ENCODE measurements at regions not wholly inside any gene's neighbourhood (a gene's known extent, or its start where the extent isn't known, plus 50 kb on each side); places are given as distances from the start of the nearest gene placed in this dataset.

DNA sequence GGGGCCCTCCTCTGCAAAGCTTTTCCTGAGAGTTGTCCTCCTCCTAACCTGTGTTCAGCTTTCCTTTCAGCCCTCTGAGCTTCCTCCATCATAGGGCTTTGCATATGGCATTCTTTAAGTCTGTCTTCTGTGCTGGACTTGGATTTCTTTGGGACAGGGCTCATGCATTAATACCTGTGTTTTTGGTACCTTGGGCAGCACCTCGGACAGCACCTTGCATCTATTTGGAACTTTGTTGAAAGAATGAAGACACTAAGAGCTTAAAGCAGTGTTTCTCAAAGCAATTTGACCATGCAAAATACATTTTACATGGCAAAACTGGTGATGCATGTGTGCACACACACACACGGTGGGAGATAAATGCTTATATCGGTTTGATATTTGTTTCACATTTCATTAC lies 115.0 kb upstream of the SRRM4 start:
- DNase-seq: no peak

DNA sequence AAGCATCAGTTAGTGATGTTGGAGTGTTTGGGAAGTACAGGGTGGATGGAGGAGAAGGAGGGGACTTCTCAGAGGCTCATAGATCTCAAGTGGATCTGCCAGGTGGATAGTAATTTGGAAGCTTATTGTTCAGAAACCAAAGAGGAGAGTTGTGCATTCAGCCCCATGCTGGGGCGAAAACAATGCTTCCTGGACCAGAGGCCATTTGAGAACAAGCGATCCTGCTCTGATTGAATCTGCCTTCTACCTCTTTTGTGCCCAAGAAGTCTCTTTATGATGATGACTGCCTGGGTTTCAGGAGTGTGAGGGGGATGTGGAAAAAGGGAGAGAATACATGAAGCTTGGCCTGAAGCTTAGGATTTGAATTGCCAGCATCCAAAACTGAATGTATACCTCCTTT lies 110.8 kb upstream of the SRRM4 start:
- DNase-seq: no peak

DNA sequence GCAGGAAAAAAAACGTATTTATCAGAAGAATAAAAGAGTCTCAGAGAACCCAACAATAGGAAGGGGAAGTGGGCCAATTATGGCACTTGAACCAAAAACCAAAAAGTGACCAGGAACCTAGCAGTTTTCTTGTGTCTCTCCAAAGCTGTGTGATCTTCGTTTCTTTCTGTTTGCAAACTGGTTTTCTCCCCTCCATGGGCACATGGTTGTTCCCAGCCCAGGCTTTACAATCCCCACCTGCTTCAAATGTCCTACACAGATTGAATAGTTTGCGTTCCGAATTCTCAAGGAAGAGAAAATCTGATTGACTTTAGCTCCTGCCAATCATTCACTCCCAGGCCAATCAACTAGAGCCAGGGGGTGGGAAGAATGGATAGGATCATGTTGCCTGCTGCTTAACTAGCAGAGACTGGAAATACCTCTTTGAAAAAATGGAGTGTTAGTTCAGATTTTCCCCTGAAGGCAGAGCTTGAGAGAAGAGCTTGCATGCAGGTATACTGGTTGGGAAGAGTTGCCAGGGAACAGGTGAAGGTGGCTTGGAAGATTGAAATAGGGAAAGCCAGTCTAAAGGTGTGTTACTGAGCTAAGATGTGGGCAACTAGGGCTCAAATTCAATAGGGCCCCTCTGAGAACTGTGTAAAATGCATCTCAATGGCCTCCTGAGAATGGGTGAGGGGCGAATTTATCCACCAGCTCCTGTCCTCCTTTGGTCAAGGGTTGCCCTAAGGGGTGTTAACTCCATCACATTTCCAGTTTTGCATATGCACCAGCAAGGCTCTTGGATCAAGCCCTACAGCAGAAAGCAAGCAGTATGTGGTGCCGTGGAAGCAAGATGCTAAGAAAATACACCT lies 106.4 kb upstream of the SRRM4 start:
- no peak for DNase-seq

DNA sequence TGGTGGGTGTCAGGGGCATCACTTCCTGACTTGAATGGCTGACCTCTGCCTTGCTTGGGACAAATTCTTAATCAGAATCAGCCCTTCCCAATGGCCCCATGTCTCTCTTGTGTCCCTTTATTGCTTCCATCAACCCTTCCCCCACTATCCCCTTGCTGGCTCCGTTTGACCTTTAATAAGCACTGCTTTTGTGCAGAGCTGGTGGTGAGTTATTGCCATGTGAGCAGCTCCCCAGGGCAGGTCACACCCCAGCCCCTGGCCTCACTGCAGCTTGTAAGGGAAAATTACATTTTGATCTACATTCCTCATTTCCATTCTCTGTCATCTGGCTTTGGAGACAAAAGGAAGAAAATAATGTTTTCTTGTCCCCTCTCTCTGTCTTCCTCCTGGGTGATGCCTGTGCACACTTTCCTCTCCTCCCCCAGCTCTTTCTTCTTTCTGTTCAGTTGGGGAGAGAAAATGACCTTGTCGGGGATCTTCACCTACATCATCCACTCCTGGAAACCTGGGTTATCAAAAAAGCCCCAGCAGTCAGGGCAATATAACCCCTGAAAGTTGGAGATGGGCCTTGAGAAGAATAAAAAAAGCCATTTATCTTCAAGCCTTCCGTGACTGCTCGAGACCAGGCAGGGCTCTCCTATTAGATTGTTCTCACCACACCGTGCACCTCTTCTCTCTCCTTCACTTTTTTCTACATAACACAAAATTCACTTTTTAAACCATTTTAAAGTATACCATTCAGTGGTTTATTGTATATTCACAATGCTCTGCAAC lies 100.4 kb upstream of the SRRM4 start:
- DNase-seq: no peak

DNA sequence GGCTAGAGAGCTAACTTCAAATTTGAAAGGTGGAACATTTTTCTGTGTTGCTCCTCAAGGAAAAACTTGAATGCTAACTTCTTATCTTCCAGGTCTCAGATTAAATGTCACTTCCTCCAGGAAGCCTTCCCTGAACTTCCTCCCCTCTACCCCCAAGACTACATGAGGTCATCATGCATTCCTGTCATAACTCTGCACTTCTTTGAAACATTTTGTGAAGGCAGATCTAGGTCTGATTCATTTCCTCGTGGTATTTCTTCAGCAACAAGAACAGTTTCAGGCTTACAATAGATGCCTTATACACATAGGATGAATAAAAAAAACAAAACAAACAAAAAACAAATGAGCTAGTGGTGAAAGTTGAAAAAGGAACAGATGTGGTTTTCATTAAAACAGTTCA lies 97.1 kb upstream of the SRRM4 start:
- DNase-seq: no peak

DNA sequence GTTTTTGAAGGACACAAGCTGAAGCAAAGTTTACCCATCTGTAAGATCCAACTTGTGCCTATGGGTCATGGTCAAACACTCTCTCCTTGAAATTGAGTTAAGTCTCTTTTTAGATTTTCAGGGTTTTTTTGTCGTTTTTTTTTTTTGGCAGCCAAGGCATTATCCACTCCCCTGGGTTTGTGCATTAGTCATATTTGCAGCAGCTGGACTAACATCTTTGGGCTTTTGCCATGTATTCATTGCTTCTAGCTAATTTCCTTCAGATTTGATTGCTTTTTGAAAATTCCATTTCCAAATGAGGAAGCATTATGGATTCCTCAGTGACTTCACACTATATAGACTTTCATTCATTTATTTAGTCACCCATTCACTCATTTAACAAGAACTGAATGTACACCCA lies 80.3 kb upstream of the SRRM4 start:
- no peak for DNase-seq

DNA sequence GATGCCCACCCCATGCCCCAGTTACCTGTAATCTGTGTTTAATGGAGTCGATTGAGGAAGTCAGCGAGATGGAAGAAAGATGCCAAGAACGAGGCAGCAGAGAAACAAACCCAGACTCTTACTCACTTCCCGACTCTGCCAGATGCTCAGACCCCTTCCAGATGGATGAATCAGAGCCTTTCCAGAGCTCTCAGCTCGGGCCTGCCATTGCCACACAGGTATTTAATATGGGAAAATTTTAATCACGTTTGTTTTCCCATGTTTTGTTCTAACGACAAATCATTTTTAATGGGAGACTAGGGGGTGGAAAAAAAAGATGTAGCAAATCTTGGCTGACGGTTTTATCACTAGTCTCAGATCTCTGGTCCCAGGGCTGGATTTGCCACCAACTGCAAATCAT lies 72.5 kb upstream of the SRRM4 start:
- no peak for DNase-seq

DNA sequence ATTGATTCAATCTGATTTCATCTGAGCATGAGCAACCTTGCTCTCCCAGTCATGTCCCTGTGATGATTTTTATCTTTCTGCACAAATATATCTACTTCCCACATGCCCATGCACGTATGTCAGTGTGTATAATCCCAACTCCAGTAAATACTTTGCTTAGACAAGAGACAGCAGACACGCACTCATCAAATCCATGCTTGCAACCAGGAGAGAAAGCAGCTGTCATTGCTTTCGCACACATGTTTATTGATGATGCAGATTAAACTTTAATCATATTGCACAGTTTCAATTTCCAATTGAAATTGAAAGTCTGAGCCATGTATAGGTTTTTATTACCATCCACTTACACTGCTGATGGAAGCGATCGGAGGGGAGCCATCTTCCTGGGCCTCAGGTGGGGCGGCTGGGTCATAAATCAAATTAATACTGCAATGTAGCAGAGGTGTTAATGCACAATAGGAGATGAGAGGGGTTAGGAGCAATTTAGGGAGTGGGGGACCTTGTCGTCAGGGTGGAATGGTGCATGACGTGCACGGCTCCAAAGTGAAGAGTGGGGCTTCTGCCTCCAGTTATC lies 68.6 kb upstream of the SRRM4 start:
- no peak for DNase-seq

DNA sequence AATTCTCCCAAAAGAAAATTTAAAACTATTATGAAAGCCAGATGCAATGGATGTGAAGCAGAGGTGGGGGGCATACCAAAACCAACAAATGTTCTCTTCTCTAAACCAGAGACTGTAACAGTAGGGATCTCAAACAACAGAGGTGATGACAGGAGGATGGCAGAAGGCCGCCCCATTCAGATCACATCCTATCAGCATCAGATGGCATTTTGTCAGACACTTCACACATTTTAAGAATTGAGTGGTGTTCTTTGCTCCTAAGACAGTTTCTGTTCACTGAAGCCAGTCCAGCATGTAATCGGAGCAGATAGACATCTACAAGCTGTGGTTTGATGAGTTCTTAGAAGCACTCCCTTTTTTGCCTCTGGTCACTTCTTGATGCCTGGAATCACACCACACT lies 59.6 kb upstream of the SRRM4 start:
- DNase-seq: no peak

DNA sequence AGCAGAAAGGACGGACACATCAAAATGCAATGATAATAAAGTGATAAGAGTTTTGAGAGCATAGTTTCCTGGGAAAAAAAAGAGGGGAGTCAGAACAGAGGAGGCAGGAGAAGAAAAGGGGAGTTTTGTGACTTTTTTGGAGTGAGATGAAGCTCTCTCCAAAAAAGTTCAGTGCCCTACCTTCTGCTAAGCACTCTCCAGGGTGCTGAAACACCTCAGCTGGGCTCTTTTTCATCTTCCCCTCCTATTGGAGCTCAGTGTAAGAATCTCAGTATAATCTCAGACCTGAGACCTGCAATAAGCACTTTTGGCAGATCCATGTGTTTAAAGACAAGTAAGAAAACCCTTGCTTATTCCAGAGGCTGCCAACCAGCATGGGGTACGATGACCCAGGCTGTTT lies 58.9 kb upstream of the SRRM4 start:
- peak in 1 of 2 experiments; percentile 3 for DNase-seq

DNA sequence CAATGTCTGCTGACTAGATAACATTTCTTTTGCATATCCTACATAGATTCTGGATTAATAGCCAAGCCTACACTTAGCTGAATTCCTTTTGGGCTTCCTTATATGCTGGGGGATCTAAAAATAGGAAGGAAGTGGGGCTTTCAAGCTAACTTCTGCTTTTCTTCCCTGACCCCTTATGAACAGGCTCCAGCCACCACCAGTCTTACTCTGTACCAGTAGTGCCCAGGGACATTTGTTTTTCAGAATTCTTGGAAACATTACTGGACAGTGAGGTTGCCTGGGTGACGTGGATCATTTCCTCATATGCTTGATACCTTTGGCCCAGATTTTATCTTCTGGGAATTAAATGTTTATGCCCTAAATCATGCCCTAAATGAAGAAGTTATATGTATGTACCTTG lies 55.9 kb upstream of the SRRM4 start:
- DNase-seq: peak; percentile 15 to 22

DNA sequence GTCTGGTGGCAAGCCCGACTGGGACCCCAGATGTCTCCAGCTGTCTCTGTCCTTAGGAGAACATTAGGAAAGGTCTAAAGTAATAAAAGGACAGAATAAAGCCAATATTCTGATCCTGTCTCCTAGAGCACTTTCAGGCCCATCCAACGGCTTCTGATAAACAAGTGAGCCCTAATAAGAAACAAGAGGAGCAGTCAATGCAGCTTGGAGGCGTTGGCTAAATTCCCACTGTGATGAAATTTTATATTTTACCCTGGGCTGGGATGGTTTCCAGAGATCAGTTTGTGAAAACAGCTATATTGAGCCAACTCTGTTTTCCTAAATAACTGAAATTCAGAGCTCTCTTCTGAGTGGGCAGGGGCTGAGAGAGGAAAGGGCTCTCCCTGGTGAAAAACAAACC lies 55.5 kb upstream of the SRRM4 start:
- no peak for DNase-seq
